ENCODE measurements at regions not wholly inside any gene's neighbourhood (a gene's known extent, or its start where the extent isn't known, plus 50 kb on each side); places are given as distances from the start of the nearest gene placed in this dataset.

DNA sequence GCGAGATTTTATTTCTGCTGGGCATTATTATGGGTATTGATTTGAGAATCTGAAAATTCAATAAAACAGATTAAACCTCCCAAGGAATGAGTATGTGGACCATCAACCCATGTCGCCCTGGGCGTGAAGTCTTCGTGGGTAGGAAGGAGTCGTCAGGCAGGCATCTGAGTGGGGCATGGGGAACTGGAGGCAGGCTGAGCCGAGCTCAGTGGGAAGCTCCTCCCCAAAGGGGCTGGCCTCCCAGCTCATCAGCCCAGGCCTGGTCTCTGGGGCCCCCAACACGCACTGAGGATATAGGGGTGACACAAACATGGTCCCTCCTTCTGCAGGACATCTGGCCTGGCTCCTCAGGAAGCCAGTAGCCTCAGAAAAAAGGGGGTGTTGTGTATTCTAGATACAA, 265.2 kb downstream of the TFCP2L1 start:
- no peak for DNase-seq (ENCODE audit: low spot score)

DNA sequence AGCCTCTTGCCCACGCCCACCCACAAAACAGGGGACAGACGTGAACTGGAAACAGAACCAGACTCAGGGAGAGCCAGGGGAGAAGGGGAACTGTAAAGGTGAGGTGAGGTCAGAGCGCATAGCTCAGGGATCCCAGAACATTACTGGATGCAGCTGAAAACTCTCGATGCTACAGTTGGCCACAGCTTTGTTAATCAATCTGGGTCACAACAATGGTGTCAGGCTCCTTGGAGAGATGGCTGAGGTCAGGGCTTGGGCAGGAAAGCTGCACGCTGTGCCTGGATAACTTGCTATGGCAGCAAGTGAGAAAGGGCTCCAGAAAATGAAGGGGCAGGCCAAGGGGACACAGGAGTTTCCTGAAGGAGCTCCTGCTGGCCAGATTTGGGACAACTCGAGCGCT, 263.3 kb downstream of the TFCP2L1 start:
- no peak for DNase-seq (ENCODE audit: low spot score)

DNA sequence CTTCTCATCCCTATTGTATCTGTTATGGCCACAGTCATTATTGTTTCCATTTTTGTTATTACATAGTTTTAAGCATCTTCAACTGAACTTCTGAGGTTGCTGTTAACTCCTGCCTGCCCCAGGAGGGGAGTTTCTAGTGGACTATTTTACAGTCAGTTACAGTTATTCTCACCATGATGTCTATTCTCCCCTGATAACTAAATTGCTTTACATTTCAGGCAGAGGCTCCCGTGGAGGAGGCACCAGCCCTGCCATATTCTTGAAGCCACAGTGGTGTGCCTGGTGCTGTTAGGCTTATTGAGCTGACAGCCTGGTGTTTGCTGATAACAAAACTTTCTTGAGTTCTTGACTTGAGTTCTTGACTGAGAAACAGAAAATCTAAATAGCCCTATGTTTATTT, 256.4 kb downstream of the TFCP2L1 start:
- no peak for DNase-seq (ENCODE audit: low spot score)

DNA sequence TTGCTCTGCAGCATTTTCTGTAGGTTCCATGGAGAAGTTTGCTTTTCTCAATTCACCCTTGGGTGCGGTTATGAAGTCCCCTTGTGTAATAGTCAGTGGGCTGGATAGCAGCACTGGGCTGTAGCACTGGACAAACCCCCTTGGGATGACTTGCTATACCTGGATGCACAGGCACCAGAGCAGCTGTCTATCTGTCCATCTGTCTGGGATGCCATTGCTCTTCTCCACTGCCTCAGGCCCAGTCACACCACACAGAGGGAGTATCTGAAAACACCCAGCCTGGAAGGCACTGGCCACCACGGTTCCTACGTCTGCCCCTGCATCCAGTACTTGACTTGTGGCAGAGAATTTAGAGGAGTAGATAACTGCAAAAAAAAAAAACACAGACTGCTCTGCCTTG, 254.5 kb downstream of the TFCP2L1 start:
- DNase-seq (ENCODE audit: low spot score), result no peak

DNA sequence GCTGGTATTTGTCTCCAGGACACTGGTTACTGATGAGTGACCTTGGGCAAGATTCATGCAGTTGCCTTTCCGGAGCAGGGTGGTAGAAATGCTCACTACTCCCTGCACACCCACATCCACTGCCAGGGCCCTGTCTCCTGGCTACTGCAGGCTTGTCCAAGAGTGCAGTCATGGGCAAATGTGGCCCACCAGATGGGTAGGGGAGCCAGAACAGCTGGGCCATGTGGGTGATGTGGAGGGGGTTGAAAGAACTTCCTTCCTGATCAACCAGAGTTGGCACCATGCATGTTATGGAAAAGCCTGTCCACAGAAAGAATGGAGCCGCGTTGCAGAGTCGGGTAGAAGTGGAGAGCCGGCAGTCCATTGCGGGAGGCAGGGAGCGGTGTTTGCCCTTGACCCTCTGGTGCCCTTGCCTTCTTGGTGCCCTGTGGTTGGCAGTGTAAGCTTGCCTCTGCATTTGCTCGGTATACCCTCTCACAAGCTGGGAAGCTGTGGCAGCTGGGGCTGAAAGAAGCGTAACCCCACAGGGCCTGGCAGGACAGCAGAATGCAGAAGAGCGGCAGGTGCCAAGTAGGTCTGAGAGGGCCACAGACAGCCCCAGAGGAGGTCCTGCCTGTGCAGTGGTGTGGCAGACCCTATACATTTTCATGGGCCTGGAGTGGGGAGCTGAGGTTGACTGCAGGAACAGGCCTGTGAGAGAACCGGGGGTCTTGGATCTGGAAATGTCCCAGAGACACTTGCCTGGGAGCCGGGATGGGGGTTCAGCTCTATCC, 253.2 kb downstream of the TFCP2L1 start:
- no peak for DNase-seq (ENCODE audit: low spot score)

DNA sequence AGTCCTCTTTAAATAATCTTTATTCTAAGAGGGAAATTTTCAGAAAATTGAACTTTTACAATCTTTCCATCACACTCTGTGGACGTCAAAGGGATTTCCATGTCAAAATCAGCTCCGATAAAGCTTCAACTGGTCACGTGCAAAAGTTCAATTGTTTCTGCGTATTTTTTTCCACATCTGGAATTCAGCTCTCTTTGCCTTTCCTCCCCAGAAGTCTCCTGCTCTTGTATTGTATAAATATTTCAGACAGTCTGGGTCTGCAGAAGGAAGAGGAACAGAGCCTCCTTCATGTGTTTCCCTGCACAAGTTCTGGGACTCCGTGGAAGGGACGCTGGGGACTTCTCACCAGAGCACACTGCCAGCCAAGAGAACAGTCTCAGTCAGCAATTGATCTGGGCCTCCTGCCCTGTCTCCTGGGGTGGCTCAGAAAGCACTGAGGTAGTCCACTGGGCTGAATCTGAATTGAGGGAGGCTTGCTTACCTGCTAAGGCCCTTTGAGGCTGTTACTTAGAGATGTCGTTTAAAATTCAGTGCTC, 251.5 kb downstream of the TFCP2L1 start:
- no peak for DNase-seq (ENCODE audit: low spot score)

DNA sequence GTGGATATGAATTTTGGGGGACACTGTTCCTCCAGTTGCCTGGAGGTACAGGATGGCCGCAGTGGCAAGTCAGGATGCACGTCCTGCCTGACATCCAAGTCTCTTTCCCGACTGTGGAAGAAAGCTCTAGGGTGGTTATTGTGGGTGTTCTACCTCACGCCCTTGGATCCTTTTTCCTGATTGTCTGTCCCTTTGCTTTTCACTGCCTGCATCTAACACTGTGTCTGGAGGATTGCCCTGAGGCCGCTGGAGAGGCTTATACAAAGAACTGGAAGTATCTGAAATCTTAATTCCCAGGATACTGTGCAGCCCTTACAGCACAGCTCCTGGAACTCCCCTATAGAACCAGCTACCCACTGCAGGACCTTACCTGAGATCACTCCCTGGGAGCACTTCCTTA, 250.5 kb downstream of the TFCP2L1 start:
- DNase-seq (ENCODE audit: low spot score), result no peak

DNA sequence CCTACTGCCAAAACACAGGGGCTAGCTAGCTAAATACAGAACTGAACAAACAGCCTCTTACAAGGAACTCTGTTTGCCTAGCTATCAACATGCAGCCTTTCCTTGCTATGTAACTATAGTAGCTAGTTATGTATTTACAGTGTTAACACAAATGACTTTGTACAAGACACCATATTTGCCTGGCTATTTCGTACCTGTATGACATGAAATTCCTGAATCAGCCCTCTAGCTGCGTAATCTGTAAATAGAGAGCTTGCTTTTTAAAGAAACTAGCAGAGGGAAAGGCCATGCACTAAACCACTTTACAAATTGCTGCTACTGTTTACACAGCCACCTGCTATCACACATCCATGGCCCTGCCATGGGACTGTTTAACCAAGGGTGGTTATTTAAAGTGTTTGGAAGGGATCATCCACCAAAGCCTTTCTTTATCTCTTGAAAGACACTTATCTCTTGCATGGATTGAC, 248.7 kb downstream of the TFCP2L1 start:
- no peak for DNase-seq (ENCODE audit: low spot score)

DNA sequence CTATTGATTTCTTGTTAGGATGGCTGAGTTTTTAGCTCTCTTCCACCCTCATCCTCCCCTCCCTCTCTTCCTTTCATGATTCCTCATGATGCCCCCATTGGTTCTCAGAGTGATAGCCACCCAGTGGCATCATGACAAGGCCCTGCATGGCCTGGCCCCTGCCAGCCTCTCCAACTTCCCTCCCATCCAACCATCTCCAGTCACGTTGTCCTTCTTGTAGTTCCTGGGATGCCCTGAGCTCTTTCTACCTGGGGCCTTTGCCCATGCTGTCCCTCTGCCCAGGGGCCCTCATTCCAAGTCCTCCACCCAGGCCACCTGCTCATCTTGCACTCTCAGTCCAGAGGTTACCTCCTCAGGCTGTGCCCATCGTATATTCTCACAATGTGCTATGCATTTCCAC, 247.5 kb downstream of the TFCP2L1 start:
- no peak for DNase-seq (ENCODE audit: low spot score)

DNA sequence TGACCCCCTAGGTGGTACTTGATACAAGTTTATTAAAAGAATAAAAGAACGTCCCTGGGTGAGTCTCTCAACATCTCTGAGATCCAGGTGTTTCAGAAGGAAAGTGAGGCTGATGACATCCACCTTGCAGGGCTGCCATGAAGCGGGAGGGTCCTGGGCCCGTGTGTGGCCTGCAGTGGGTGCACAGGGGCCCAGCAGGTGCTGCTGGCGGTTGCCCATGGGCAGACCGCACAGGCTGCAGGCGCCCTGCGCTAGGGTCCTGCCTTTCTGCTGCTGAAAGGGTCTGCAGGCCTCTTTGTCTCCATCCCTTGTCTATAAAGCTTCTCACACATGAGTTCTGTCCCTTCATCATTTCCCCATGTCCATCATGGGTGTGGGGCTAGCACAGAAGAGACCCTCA, 247.0 kb downstream of the TFCP2L1 start:
- no peak for DNase-seq (ENCODE audit: low spot score)

DNA sequence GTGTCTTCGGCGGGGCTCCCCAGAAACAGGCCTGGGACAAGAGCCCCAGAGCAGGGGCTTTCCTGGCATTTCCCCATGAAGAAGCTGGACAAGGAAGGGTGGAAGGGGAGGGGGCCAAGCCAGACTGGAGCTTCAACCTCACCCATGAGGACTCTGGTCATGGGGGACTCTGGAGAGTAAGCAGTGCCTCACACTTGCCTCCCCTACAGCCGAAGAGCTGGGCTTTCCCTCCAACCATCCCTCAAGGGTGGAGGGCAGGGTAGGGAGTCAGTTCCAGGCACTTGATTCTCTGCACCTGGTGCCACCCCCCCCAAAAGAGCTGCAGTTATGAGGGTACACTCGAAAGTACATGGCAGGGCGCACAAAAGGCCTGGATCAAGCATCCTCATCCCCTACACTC, 246.6 kb downstream of the TFCP2L1 start:
- DNase-seq (ENCODE audit: low spot score), result no peak

DNA sequence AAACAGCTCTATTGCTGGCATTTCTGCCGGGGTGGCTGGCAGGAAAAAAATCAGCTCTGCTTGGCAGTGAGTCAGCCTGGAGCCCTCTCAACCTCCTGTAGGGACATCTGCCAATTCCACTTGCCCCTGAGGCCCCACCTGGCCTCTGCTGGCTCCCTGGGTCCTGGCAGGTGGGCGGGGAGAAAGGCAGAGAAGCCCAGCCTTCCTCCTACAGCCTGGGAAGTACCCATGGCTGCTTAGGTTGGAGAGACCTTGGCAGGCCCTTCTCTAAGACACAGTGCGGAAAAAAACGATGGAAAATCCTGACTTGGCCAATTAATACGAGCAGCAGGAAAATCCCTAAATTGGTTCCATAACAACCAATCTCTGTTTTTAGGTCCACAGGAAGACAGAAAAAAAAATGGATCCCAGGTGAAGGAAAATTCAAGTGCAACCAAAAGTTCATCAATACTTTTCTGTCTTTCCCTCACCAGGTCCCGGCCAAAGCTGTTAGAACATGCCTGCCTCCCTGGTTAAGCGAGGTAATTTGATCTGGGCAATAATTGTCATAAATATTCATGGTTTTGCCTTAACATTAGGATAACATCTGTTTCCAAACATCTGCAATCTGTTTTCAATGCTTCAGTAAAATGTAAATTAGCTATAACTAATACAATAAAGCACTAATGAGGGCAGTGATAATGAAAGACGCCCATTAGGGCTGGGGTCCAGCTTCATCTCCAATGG, 245.9 kb downstream of the TFCP2L1 start:
- DNase-seq (ENCODE audit: low spot score), result no peak

DNA sequence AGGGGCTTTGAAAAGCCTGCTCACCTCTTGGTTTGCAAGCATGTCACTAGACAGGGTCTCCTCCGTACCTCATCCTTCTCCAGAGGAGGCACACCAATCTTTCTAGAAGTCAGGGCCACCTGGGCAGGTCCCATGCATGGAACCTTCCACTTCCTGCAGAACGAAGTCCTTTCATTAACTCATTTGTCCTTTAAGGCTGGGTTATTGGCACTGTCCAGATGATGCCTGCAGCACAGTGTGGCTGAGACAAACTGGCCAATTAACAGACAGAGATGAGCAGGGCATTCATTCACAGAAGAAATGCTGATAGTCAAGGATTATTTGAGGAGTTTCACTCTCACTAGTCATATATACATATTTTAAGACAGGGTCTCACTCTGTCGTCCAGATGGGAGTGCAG, 245.3 kb downstream of the TFCP2L1 start:
- DNase-seq (ENCODE audit: low spot score), result no peak

DNA sequence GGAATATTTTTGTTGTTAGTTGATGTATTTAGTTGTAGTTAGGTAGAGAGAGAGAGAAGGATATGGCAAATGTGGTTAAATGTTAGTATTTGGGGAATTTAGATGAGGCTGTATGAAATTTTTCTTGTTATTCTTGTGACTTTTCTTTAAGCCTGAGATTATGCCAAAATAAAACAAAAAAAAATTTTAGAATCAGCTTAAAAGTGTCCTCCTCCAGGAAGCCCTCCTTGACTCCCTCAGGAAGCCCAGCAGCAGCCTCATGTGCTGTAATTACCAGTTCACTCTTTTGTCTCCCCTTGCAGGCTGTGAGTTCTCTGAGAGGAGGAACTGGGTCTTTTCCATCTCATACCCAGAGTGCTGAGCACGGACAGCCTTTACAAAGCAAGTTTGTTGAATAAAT, 243.5 kb downstream of the TFCP2L1 start:
- no peak for DNase-seq (ENCODE audit: low spot score)

DNA sequence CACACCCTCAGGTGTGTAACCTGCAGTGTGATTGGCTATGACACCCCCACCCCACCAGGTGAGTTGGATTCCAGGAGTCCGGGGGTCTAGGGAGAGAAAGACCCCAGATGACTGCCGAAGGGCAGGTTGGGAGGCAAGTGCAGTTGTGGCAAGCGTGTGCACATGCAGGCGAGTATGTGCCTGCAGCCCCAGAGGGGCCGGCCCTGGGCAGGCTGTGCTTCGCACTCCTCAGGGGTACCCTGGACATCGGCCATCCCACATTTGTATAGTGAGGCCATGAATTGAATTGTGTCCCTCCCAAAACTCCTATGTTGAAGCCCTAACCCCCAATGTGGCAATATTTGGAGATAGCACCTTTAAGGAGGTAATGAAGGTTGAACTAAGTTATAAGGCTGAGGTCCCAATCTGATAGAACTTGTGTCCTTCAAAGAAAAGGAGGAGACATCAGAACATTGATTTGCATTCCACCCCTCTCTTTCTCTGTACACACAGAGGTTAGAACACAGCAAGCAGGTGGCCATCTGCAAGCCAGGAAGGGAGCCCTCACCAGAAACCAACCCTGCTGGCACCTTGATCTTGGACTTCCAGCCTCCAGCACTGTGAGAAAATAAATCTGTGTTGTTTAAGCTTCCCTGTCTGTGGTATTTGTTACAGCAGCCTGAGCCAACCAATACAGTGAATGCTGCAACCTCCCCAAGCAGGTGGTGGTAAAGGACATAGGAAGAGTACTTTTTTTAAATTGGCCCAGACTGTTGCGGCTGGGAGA, 241.8 kb downstream of the TFCP2L1 start:
- DNase-seq (ENCODE audit: low spot score), result no peak

DNA sequence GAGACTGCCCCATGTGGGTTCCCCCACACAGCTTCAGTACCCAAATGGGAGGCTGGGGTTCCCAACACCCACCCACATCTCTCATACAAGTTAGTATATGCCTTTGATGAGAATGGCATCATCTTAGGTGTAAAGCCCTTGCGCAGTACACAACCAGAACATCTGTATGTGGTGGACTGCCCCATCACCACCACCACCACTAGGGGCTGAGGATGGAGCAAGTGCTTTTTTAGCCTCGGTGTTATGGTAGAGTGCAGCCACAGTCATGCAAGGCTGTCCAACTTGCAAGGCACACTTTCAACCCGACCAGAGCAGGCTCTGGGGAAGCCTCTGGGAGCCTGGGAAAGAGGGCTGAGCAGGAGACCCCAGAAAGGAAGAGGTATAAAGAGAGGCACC, 241.2 kb downstream of the TFCP2L1 start:
- DNase-seq (ENCODE audit: low spot score), result no peak

DNA sequence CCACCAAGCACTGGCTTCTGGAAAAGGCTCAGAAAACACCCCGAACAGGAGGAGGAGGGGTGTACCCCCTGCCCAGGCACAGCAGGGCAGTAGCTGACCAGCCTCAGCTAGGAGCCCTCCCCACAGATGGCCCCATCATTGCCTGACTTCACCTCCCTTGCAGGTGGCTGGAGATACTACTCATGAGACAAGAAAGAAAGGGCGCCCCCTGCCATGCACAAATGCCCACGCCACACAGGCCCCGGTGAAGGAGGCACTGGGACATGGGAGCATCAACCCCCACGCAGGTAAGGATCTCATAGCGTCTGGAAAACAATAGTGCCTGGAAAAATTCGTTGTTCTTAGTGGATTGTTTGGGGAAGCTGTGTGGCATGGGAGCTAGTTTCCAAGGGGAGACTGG, 240.6 kb downstream of the TFCP2L1 start:
- DNase-seq (ENCODE audit: low spot score), result no peak

DNA sequence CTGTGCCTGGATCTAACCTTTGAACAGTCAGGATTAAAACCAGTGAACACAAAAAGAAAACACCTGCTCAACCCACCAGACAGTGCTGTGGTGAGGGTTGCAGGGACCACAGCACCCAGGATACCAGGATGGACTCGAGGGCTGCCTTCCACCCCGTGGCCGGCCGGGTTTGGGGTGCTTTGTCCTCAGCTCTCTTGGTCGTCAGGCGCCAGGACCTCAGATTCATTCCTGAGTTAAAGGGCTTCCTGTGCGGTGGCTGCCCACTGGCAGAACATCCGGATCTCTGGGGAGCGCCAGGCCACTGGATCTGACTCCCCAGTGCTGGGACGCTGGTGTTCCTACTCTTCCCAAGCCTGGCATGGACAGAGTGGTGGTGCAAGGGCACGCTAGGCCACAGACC, 239.8 kb downstream of the TFCP2L1 start:
- no peak for DNase-seq (ENCODE audit: low spot score)

DNA sequence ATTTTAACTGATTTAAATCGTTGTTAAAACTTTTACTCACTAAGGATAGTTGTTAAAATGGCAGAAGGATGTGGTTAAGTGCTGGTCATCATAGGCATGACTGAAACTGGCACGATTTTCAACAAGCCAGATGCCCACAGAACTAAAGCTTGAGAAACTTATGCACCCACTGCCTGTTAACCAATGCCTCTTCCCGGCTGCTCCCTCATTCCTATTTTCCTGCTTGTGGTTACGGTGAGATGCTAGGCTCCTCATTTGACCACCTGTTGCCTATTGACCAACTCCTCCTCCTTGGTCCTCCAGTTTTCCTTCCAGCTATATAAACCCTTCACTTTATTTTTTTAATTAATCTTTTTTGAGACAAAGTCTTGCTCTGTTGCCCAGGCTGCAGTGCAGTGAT, 238.7 kb downstream of the TFCP2L1 start:
- no peak for DNase-seq (ENCODE audit: low spot score)

DNA sequence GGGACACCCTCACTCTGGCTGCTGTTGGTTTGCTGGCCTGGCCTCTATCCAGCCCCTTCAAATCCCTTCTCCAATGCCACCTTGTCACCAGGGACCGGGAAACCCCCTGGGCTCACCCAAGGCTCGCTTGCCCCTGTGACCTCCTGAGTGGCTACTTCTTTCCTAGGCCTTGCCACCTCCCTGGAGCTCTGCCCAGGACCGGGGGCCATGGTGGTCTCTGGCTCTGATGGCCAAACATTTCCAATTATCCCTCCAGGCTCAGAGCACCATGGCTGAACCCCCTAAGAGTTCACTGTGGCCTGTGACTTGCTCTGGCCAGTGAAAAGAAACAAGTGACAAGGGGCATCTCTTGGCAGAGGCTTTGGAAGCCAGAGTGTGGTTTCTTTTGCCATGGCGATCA, 237.6 kb downstream of the TFCP2L1 start:
- no peak for DNase-seq (ENCODE audit: low spot score)

DNA sequence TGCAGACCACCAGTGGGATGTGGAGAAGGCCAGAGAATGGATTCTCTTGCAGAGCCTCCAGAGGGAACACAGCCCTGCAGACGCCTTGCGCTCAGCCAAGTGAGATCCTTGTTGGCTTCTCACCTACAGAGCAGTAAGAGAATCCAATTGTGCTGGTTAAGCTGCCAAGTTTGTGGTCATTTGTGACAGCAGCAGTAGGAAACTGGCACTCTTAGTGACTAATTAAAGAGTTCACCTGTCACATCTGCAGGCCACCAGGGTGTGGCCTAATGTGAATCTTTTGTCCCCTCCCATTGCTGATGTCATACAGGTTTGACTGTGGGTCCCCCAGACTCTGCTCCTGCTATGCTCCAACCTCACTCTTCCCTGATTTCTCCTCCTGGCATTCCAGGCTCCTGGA, 235.9 kb downstream of the TFCP2L1 start:
- DNase-seq (ENCODE audit: low spot score), result no peak

DNA sequence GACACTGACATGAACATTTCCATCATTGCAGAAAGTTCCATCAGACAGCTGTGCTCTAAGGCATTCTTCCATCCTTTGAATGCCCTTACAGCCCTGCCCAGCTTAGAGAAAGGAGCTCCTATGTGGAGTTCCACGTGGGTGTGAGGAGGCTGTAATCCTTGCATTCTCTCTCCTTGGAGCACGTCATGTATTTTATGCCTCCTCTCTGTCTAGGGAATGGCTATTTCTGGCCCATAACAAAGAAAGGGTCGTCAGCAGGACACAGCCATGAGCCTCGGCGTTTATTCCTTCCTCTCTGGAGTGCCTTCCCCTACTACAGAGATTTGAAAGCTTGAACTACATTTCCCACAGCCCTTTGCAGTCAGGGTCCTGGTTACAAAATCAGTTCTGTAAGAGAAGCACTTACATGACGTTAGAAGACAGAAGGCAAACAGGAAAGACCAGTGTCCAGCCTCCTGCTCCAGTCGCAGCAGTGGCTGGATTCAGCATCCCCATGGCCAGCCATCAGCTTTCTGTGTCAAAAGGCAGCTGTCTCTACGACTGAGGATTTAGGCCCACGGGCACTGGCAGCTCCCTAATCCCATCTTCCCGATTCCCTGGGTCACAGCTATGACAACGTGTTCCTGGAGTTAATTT, 234.9 kb downstream of the TFCP2L1 start:
- DNase-seq (ENCODE audit: low spot score), result no peak
